Endothelial cell of umbilical vein (primary cell): ENCODE measurements at regions not wholly inside any gene's neighbourhood (a gene's known extent, or its start where the extent isn't known, plus 50 kb on each side); places are given as distances from the start of the nearest gene placed in this dataset.

Experiments
- BruUV-seq: library from RNA; stranded (reverse); fragments of 400-500 nt; replicated peaks from 2 replicates; lab custom pipeline; 2021; lab: Mats Ljungman, UMichigan
- CTCF ChIA-PET: fragments of 300-600, 350-600 bp; sonication (Branson Sonifier 250); formaldehyde crosslinking; loops from one replicate; lab custom pipeline; 2021; ENCODE audit warnings: antibody characterized with exemption, inconsistent platforms; lab: Charles Lee
- POLR2A ChIA-PET: fragments of 300-600, 350-600 bp; sonication (Branson Sonifier 250); formaldehyde crosslinking; loops from one replicate; lab custom pipeline; 2021; ENCODE audit warnings: antibody characterized with exemption, inconsistent platforms; lab: Charles Lee
- DNase-seq: peaks from one replicate; pipeline ENCODE4 v3.0.0-alpha.2; 2011; ENCODE audit warnings: low read depth, low spot score
- FAIRE-seq: peaks from 2 replicates; lab custom pipeline; 2011; peaks lifted over from hg19 to GRCh38; lab: Jason Lieb, UNC
- H2AFZ ChIP-seq: 2 replicates; pipeline ENCODE4 v1.6.0; 2012; ENCODE audit warnings: low read depth, low read length, control low read depth, inconsistent platforms
- H3K27ac ChIP-seq: 2 replicates; pipeline ENCODE4 v1.5.1; 2011; ENCODE audit warnings: low read depth, mild to moderate bottlenecking, control low read depth, low read length, moderate library complexity; ENCODE audit not compliant: insufficient read depth
- H3K27me3 ChIP-seq, 2 experiments: 2 replicates each; pipeline versions ENCODE4 v1.6.0 to v1.6.1; 2011; ENCODE audit warnings: low read length in 2 of 2, mixed read lengths in 1 of 2; ENCODE audit not compliant: control insufficient read depth in 2 of 2, insufficient read depth in 2 of 2
- H3K36me3 ChIP-seq, 2 experiments: 2 replicates in 1 of 2; 3 replicates in 1 of 2; pipeline ENCODE4 v1.5.1; 2011; ENCODE audit warnings: low read length in 2 of 2, mild to moderate bottlenecking in 1 of 2, moderate library complexity in 1 of 2; ENCODE audit not compliant: control insufficient read depth in 2 of 2, insufficient read depth in 2 of 2; ENCODE audit errors: extremely low read depth in 1 of 2
- H3K4me1 ChIP-seq: 3 replicates; pipeline ENCODE4 v1.5.1; 2011; ENCODE audit warnings: mild to moderate bottlenecking, low read length; ENCODE audit not compliant: control insufficient read depth, insufficient read depth; ENCODE audit errors: extremely low read depth
- H3K4me2 ChIP-seq: 2 replicates; pipeline ENCODE4 v1.6.1; 2011; ENCODE audit warnings: low read length, control low read depth, mixed read lengths; ENCODE audit not compliant: insufficient read depth
- H3K4me3 ChIP-seq, 3 experiments: fragments of 200-600 bp in 1 of 3; sonication (generic), shearing (Covaris generic) in 1 of 3; replicated peaks in 1 of 3; 2 replicates each; pipeline ENCODE4 v1.5.1; 2011 to 2016; ENCODE audit warnings: control low read depth in 3 of 3, low read length in 3 of 3, mild to moderate bottlenecking in 2 of 3, inconsistent platforms in 1 of 3, low read depth in 1 of 3, moderate library complexity in 1 of 3; ENCODE audit not compliant: insufficient read depth in 1 of 3
- H3K79me2 ChIP-seq: 2 replicates; pipeline ENCODE4 v1.6.0; 2012; ENCODE audit warnings: low read length, inconsistent platforms; ENCODE audit not compliant: control insufficient read depth, insufficient read depth
- H3K9ac ChIP-seq: replicated peaks from 2 replicates; pipeline ENCODE3; 2011; ENCODE audit warnings: low read length, control low read depth; ENCODE audit not compliant: insufficient read depth; ENCODE audit errors: extremely low read depth
- H3K9me1 ChIP-seq: replicated peaks from 3 replicates; pipeline ENCODE4 v1.6.0; 2011; ENCODE audit warnings: mild to moderate bottlenecking, low read length; ENCODE audit not compliant: control insufficient read depth, insufficient read depth; ENCODE audit errors: extremely low read depth
- H3K9me3 ChIP-seq: replicated peaks from 2 replicates; pipeline ENCODE4 v1.5.1; 2012; ENCODE audit warnings: low read length, inconsistent platforms; ENCODE audit not compliant: control insufficient read depth, insufficient read depth
- H4K20me1 ChIP-seq: replicated peaks from 2 replicates; pipeline ENCODE3; 2011; ENCODE audit warnings: mild to moderate bottlenecking, low read length; ENCODE audit not compliant: control insufficient read depth, insufficient read depth; ENCODE audit errors: extremely low read depth
- EZH2 ChIP-seq: IDR thresholded peaks from 2 replicates; pipeline ENCODE4 v1.6.1; 2012; ENCODE audit warnings: borderline replicate concordance, low read depth, mild to moderate bottlenecking, moderate library complexity, low read length, inconsistent platforms; ENCODE audit not compliant: severe bottlenecking
- FOS ChIP-seq: IDR thresholded peaks from 2 replicates; pipeline ENCODE4 v1.6.1; 2011; ENCODE audit warnings: mild to moderate bottlenecking, low read length, moderate library complexity, borderline replicate concordance; ENCODE audit not compliant: insufficient read depth
- GATA2 ChIP-seq: IDR thresholded peaks from 2 replicates; pipeline ENCODE4 v1.7.0; 2011; ENCODE audit warnings: low read depth, mild to moderate bottlenecking, moderate library complexity, mixed read lengths, low read length; ENCODE audit not compliant: insufficient read length, insufficient read depth
- JUN ChIP-seq: IDR thresholded peaks from 2 replicates; pipeline ENCODE4 v1.6.1; 2011; ENCODE audit warnings: borderline replicate concordance, low read depth; ENCODE audit not compliant: insufficient read length, insufficient read depth
- MAX ChIP-seq: IDR thresholded peaks from 2 replicates; pipeline ENCODE4 v1.6.1; 2011; ENCODE audit not compliant: insufficient read depth, insufficient read length
- MYC ChIP-seq: IDR thresholded peaks from one replicate; pipeline ENCODE4 v1.6.1; 2011; ENCODE audit warnings: mild to moderate bottlenecking, low read depth, low read length
- POLR2A ChIP-seq: IDR thresholded peaks from 2 replicates; pipeline ENCODE4 v1.6.1; 2012; ENCODE audit warnings: low read depth, mild to moderate bottlenecking, control low read depth, low read length
- POLR2AphosphoS5 ChIP-seq: IDR thresholded peaks from 2 replicates; pipeline ENCODE4 v1.6.1; 2012; ENCODE audit warnings: low read depth, mild to moderate bottlenecking, control low read depth, low read length, moderate library complexity; ENCODE audit not compliant: insufficient read depth
- dilution Hi-C: fragments of 300-500 bp; cut with MboI; formaldehyde crosslinking; loops from one replicate; pipeline ENCODE4 v1.15.0; 2019; ENCODE audit warnings: low sequenced_read_pairs; ENCODE audit not compliant: extremely low pct_ligation_motif_present
- intact Hi-C: fragments of 100-400 bp; cut with micrococcal nuclease; formaldehyde crosslinking; loops from one replicate; pipeline ENCODE4 v1.10.0; 2022
- TF ChIP-seq, protein P1 (sequence below), 2 donors: IDR thresholded peaks; 1 replicate in 1 of 2; 2 replicates in 1 of 2; pipeline ENCODE4 v1.5.1; 2011; ENCODE audit warnings: low read length in 2 of 2, mild to moderate bottlenecking in 2 of 2, moderate library complexity in 2 of 2, control low read depth in 1 of 2, inconsistent platforms in 1 of 2, low read depth in 1 of 2; ENCODE audit not compliant: insufficient read depth in 1 of 2; ENCODE audit errors: extremely low read depth in 1 of 2

- H3K36me3 ChIP-seq = no peaks in the 10 kb centered on the region
- intact Hi-C loops (no loop called here), dilution Hi-C loops (no loop called here)
- no peak overlapping the region for H2AFZ ChIP-seq
- ChIA-PET CTCF (no interaction called here), POLR2A (no interaction called here)
- TF ChIP-seq JUN = no peak
- no peak for TF ChIP-seq EZH2
- no peak for TF ChIP-seq GATA2
- no peak for TF ChIP-seq MAX
- no peak for TF ChIP-seq FOS
- no peak for TF ChIP-seq POLR2A
- no peak for TF ChIP-seq POLR2AphosphoS5
- TF ChIP-seq MYC = no peak
- TF ChIP-seq, protein P1, sequence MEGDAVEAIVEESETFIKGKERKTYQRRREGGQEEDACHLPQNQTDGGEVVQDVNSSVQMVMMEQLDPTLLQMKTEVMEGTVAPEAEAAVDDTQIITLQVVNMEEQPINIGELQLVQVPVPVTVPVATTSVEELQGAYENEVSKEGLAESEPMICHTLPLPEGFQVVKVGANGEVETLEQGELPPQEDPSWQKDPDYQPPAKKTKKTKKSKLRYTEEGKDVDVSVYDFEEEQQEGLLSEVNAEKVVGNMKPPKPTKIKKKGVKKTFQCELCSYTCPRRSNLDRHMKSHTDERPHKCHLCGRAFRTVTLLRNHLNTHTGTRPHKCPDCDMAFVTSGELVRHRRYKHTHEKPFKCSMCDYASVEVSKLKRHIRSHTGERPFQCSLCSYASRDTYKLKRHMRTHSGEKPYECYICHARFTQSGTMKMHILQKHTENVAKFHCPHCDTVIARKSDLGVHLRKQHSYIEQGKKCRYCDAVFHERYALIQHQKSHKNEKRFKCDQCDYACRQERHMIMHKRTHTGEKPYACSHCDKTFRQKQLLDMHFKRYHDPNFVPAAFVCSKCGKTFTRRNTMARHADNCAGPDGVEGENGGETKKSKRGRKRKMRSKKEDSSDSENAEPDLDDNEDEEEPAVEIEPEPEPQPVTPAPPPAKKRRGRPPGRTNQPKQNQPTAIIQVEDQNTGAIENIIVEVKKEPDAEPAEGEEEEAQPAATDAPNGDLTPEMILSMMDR (IDR thresholded peaks at IDR 0.05; ENCODE audit: extremely low read depth in 1 of 2, insufficient read depth in 1 of 2, low read depth in 1 of 2, low read length in 2 of 2) = no peak
- DNase-seq (no peak), FAIRE-seq (no peak)
- no peaks in the 10 kb centered on the region for H4K20me1 ChIP-seq
- H3K9me1 ChIP-seq = no peaks in the 10 kb centered on the region
- no TSS peak for BruUV-seq
- H3K9me3 ChIP-seq = no peaks in the 10 kb centered on the region
- no peak overlapping the region for H3K9ac ChIP-seq
- H3K4me1 ChIP-seq = no peaks in the 10 kb centered on the region
- H3K4me2 ChIP-seq = no peak overlapping the region
- no peak overlapping the region for H3K27ac ChIP-seq
- no peaks in the 10 kb centered on the region for H3K27me3 ChIP-seq
- no peak overlapping the region for H3K4me3 ChIP-seq
- no peaks in the 10 kb centered on the region for H3K79me2 ChIP-seq
Observed at GRCh38 chr20:52518735-52519134, 327.2 kb upstream of the ZFP64 start.
